ENCODE measurements at regions not wholly inside any gene's neighbourhood (a gene's known extent, or its start where the extent isn't known, plus 50 kb on each side); places are given as distances from the start of the nearest gene placed in this dataset.

GRCh38 chr2:145916799-145917198 is 1396.9 kb upstream of the ZEB2 start:
- TF ChIP-seq CTCF (IDR thresholded peaks at IDR 0.05), result no peak
- TF ChIP-seq POLR2A (IDR thresholded peaks at IDR 0.05), result no peak

All from Peyer's patch (tissue), 4 donors.